Left lobe of liver (tissue), 2 donors: ENCODE measurements at regions not wholly inside any gene's neighbourhood (a gene's known extent, or its start where the extent isn't known, plus 50 kb on each side); places are given as distances from the start of the nearest gene placed in this dataset.
"Not testable (repeated sequence)": the region's sequence is repeated elsewhere in the genome, so short reads cannot be mapped to it uniquely, and the experiment has no call there.

Source experiments
- ATAC-seq: fragments of 200-7000 bp; cut with Tn5 transposase; one replicate; pipeline ENCODE4 v1.9.1; 2020; ENCODE audit warnings: mild to moderate bottlenecking, moderate library complexity
- DNase-seq: peaks from one replicate; pipeline ENCODE4 v3.0.0-alpha.2; 2020; ENCODE audit warnings: low spot score
- donor health status: DM: no; HTN: no; CAD: no; lungs with moderate emphysema.
- donor health status: DM: no; HTN: yes; CAD: no.

GRCh38 chr3:5035113-5035512, 55.9 kb downstream of the BHLHE40 start:
- no peak for DNase-seq
- no peak for ATAC-seq

- ATAC-seq, result no peak
These were observed 56.6 kb downstream of the BHLHE40 start for GRCh38 chr3:5035692-5036391.

GRCh38 chr3:5036392-5036766, 57.1 kb downstream of the BHLHE40 start:
- ATAC-seq (no peak), DNase-seq (no peak)

More at GRCh38 chr3:5035692-5036391, 56.6 kb downstream of the BHLHE40 start:
- DNase-seq, result no peak

GRCh38 chr3:5036858-5037257, 57.6 kb downstream of the BHLHE40 start:
- no peak for DNase-seq
- no peak for ATAC-seq

- no peak for ATAC-seq
- no peak for DNase-seq
These were observed 60.3 kb downstream of the BHLHE40 start for GRCh38 chr3:5039585-5039984.

- DNase-seq (no peak), ATAC-seq (no peak)
These were observed 62.1 kb downstream of the BHLHE40 start for GRCh38 chr3:5041315-5041714.

GRCh38 chr3:5045961-5046360, 66.7 kb downstream of the BHLHE40 start:
- ATAC-seq, result no peak
- DNase-seq, result no peak

GRCh38 chr3:5047764-5048419, 68.7 kb downstream of the BHLHE40 start:
- DNase-seq, result no peak
- ATAC-seq, result no peak

GRCh38 chr3:5051772-5052171, 70.3 kb upstream of the ARL8B start:
- ATAC-seq, result no peak
- no peak for DNase-seq

GRCh38 chr3:5052247-5052646, 69.8 kb upstream of the ARL8B start:
- ATAC-seq, result no peak
- DNase-seq, result no peak

GRCh38 chr3:5053021-5053831, 68.9 kb upstream of the ARL8B start:
- ATAC-seq (peak; percentile 14), DNase-seq (no peak)

- DNase-seq (no peak), ATAC-seq (no peak)
These were observed 68.0 kb upstream of the ARL8B start for GRCh38 chr3:5054098-5054497.

- DNase-seq, ATAC-seq: not testable (repeated sequence)
These were observed 67.5 kb upstream of the ARL8B start for GRCh38 chr3:5054579-5054978.

- ATAC-seq (peak; percentile 8), DNase-seq (no peak)
These were observed 66.6 kb upstream of the ARL8B start for GRCh38 chr3:5055357-5056110.

- ATAC-seq, result no peak
These were observed 66.0 kb upstream of the ARL8B start for GRCh38 chr3:5056111-5056391.

GRCh38 chr3:5057272-5057671, 64.8 kb upstream of the ARL8B start:
- no peak for DNase-seq
- no peak for ATAC-seq

More at GRCh38 chr3:5056111-5056391, 66.0 kb upstream of the ARL8B start:
- no peak for DNase-seq

- peak; percentile 98 for ATAC-seq
These were observed 64.2 kb upstream of the ARL8B start for GRCh38 chr3:5057857-5058324.

GRCh38 chr3:5058471-5058951, 63.6 kb upstream of the ARL8B start:
- DNase-seq (no peak), ATAC-seq (no peak)

More at GRCh38 chr3:5057857-5058324, 64.2 kb upstream of the ARL8B start:
- DNase-seq, result peak; percentile 76

- ATAC-seq (no peak), DNase-seq (no peak)
These were observed 62.3 kb upstream of the ARL8B start for GRCh38 chr3:5059782-5060181.

- DNase-seq (no peak), ATAC-seq (no peak)
These were observed 60.9 kb upstream of the ARL8B start for GRCh38 chr3:5061218-5061569.

- DNase-seq (no peak), ATAC-seq (no peak)
These were observed 58.4 kb upstream of the ARL8B start for GRCh38 chr3:5063724-5064123.
